Endothelial cell of umbilical vein (primary cell): ENCODE measurements at regions not wholly inside any gene's neighbourhood (a gene's known extent, or its start where the extent isn't known, plus 50 kb on each side); places are given as distances from the start of the nearest gene placed in this dataset.

Experiments
- BruUV-seq: library from RNA; stranded (reverse); fragments of 400-500 nt; replicated peaks from 2 replicates; lab custom pipeline; 2021; lab: Mats Ljungman, UMichigan
- CTCF ChIA-PET: fragments of 300-600, 350-600 bp; sonication (Branson Sonifier 250); formaldehyde crosslinking; loops from one replicate; lab custom pipeline; 2021; ENCODE audit warnings: antibody characterized with exemption, inconsistent platforms; lab: Charles Lee
- POLR2A ChIA-PET: fragments of 300-600, 350-600 bp; sonication (Branson Sonifier 250); formaldehyde crosslinking; loops from one replicate; lab custom pipeline; 2021; ENCODE audit warnings: antibody characterized with exemption, inconsistent platforms; lab: Charles Lee
- DNase-seq: peaks from one replicate; pipeline ENCODE4 v3.0.0-alpha.2; 2011; ENCODE audit warnings: low read depth, low spot score
- FAIRE-seq: peaks from 2 replicates; lab custom pipeline; 2011; peaks lifted over from hg19 to GRCh38; lab: Jason Lieb, UNC
- H2AFZ ChIP-seq: 2 replicates; pipeline ENCODE4 v1.6.0; 2012; ENCODE audit warnings: low read depth, low read length, control low read depth, inconsistent platforms
- H3K27ac ChIP-seq: 2 replicates; pipeline ENCODE4 v1.5.1; 2011; ENCODE audit warnings: low read depth, mild to moderate bottlenecking, control low read depth, low read length, moderate library complexity; ENCODE audit not compliant: insufficient read depth
- H3K27me3 ChIP-seq, 2 experiments: 2 replicates each; pipeline versions ENCODE4 v1.6.0 to v1.6.1; 2011; ENCODE audit warnings: low read length in 2 of 2, mixed read lengths in 1 of 2; ENCODE audit not compliant: control insufficient read depth in 2 of 2, insufficient read depth in 2 of 2
- H3K36me3 ChIP-seq, 2 experiments: 2 replicates in 1 of 2; 3 replicates in 1 of 2; pipeline ENCODE4 v1.5.1; 2011; ENCODE audit warnings: low read length in 2 of 2, mild to moderate bottlenecking in 1 of 2, moderate library complexity in 1 of 2; ENCODE audit not compliant: control insufficient read depth in 2 of 2, insufficient read depth in 2 of 2; ENCODE audit errors: extremely low read depth in 1 of 2
- H3K4me1 ChIP-seq: 3 replicates; pipeline ENCODE4 v1.5.1; 2011; ENCODE audit warnings: mild to moderate bottlenecking, low read length; ENCODE audit not compliant: control insufficient read depth, insufficient read depth; ENCODE audit errors: extremely low read depth
- H3K4me2 ChIP-seq: 2 replicates; pipeline ENCODE4 v1.6.1; 2011; ENCODE audit warnings: low read length, control low read depth, mixed read lengths; ENCODE audit not compliant: insufficient read depth
- H3K4me3 ChIP-seq, 3 experiments: fragments of 200-600 bp in 1 of 3; sonication (generic), shearing (Covaris generic) in 1 of 3; replicated peaks in 1 of 3; 2 replicates each; pipeline ENCODE4 v1.5.1; 2011 to 2016; ENCODE audit warnings: control low read depth in 3 of 3, low read length in 3 of 3, mild to moderate bottlenecking in 2 of 3, inconsistent platforms in 1 of 3, low read depth in 1 of 3, moderate library complexity in 1 of 3; ENCODE audit not compliant: insufficient read depth in 1 of 3
- H3K79me2 ChIP-seq: 2 replicates; pipeline ENCODE4 v1.6.0; 2012; ENCODE audit warnings: low read length, inconsistent platforms; ENCODE audit not compliant: control insufficient read depth, insufficient read depth
- H3K9ac ChIP-seq: replicated peaks from 2 replicates; pipeline ENCODE3; 2011; ENCODE audit warnings: low read length, control low read depth; ENCODE audit not compliant: insufficient read depth; ENCODE audit errors: extremely low read depth
- H3K9me1 ChIP-seq: replicated peaks from 3 replicates; pipeline ENCODE4 v1.6.0; 2011; ENCODE audit warnings: mild to moderate bottlenecking, low read length; ENCODE audit not compliant: control insufficient read depth, insufficient read depth; ENCODE audit errors: extremely low read depth
- H3K9me3 ChIP-seq: replicated peaks from 2 replicates; pipeline ENCODE4 v1.5.1; 2012; ENCODE audit warnings: low read length, inconsistent platforms; ENCODE audit not compliant: control insufficient read depth, insufficient read depth
- H4K20me1 ChIP-seq: replicated peaks from 2 replicates; pipeline ENCODE3; 2011; ENCODE audit warnings: mild to moderate bottlenecking, low read length; ENCODE audit not compliant: control insufficient read depth, insufficient read depth; ENCODE audit errors: extremely low read depth
- EZH2 ChIP-seq: IDR thresholded peaks from 2 replicates; pipeline ENCODE4 v1.6.1; 2012; ENCODE audit warnings: borderline replicate concordance, low read depth, mild to moderate bottlenecking, moderate library complexity, low read length, inconsistent platforms; ENCODE audit not compliant: severe bottlenecking
- FOS ChIP-seq: IDR thresholded peaks from 2 replicates; pipeline ENCODE4 v1.6.1; 2011; ENCODE audit warnings: mild to moderate bottlenecking, low read length, moderate library complexity, borderline replicate concordance; ENCODE audit not compliant: insufficient read depth
- GATA2 ChIP-seq: IDR thresholded peaks from 2 replicates; pipeline ENCODE4 v1.7.0; 2011; ENCODE audit warnings: low read depth, mild to moderate bottlenecking, moderate library complexity, mixed read lengths, low read length; ENCODE audit not compliant: insufficient read length, insufficient read depth
- JUN ChIP-seq: IDR thresholded peaks from 2 replicates; pipeline ENCODE4 v1.6.1; 2011; ENCODE audit warnings: borderline replicate concordance, low read depth; ENCODE audit not compliant: insufficient read length, insufficient read depth
- MYC ChIP-seq: IDR thresholded peaks from one replicate; pipeline ENCODE4 v1.6.1; 2011; ENCODE audit warnings: mild to moderate bottlenecking, low read depth, low read length
- POLR2A ChIP-seq: IDR thresholded peaks from 2 replicates; pipeline ENCODE4 v1.6.1; 2012; ENCODE audit warnings: low read depth, mild to moderate bottlenecking, control low read depth, low read length
- POLR2AphosphoS5 ChIP-seq: IDR thresholded peaks from 2 replicates; pipeline ENCODE4 v1.6.1; 2012; ENCODE audit warnings: low read depth, mild to moderate bottlenecking, control low read depth, low read length, moderate library complexity; ENCODE audit not compliant: insufficient read depth
- dilution Hi-C: fragments of 300-500 bp; cut with MboI; formaldehyde crosslinking; loops from one replicate; pipeline ENCODE4 v1.15.0; 2019; ENCODE audit warnings: low sequenced_read_pairs; ENCODE audit not compliant: extremely low pct_ligation_motif_present
- intact Hi-C: fragments of 100-400 bp; cut with micrococcal nuclease; formaldehyde crosslinking; loops from one replicate; pipeline ENCODE4 v1.10.0; 2022
- TF ChIP-seq, protein P1 (sequence below): IDR thresholded peaks from 2 replicates; pipeline ENCODE4 v1.6.1; 2011; ENCODE audit not compliant: insufficient read depth, insufficient read length
- TF ChIP-seq, protein P2 (sequence below), 2 donors: IDR thresholded peaks; 1 replicate in 1 of 2; 2 replicates in 1 of 2; pipeline ENCODE4 v1.5.1; 2011; ENCODE audit warnings: low read length in 2 of 2, mild to moderate bottlenecking in 2 of 2, moderate library complexity in 2 of 2, control low read depth in 1 of 2, inconsistent platforms in 1 of 2, low read depth in 1 of 2; ENCODE audit not compliant: insufficient read depth in 1 of 2; ENCODE audit errors: extremely low read depth in 1 of 2

DNA sequence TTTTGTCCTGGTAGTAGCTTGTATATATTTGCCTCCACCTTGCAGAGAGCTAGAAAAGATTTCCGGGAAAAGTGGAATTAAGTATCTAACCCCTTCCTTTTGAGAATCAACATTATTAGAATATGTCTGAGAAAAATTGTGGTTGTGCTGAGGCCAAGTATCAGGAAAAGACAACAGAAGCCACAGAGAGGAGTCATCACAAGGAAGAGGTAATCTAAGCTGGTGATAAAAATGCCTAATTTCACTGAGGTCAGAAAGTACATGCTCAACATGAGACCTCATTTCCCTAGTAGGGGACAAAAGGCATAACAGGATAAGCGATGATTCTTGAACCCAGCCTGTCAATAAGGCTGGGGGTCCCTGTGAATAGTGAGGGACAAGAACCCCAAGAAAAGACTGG lies 97.0 kb upstream of the PDE1C start:
- CTCF ChIA-PET: interaction anchor here (1.1 to 4.9 kb wide), 7 partner anchors 10 to 422 kb away, joined by 3 to 113 read pairs (median 4); no protein-coding TSS in a partner anchor
- no TSS peak for BruUV-seq
- intact Hi-C loops: no loop called here

More for the DNA sequence above, 97.0 kb upstream of the PDE1C start:
- Histone ChIP-seq H3K4me3 (no peak overlapping the region), H3K9me3 (no peaks in the 10 kb centered on the region), H3K36me3 (no peaks in the 10 kb centered on the region), H2AFZ (no peak overlapping the region), H3K4me2 (no peak overlapping the region), H4K20me1 (no peaks in the 10 kb centered on the region), H3K9ac (no peak overlapping the region), H3K27ac (no peak overlapping the region), H3K4me1 (peaks cover 14% of the 10 kb centered on the region), H3K79me2 (no peaks in the 10 kb centered on the region), H3K27me3 (no peaks in the 10 kb centered on the region), H3K9me1 (no peaks in the 10 kb centered on the region)
- FAIRE-seq (no peak), DNase-seq (no peak)
- TF ChIP-seq, protein P1, sequence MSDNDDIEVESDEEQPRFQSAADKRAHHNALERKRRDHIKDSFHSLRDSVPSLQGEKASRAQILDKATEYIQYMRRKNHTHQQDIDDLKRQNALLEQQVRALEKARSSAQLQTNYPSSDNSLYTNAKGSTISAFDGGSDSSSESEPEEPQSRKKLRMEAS: no peak
- TF ChIP-seq FOS (no peak), POLR2A (no peak), EZH2 (no peak), MYC (no peak), POLR2AphosphoS5 (no peak), JUN (no peak), GATA2 (no peak)
- TF ChIP-seq, protein P2, sequence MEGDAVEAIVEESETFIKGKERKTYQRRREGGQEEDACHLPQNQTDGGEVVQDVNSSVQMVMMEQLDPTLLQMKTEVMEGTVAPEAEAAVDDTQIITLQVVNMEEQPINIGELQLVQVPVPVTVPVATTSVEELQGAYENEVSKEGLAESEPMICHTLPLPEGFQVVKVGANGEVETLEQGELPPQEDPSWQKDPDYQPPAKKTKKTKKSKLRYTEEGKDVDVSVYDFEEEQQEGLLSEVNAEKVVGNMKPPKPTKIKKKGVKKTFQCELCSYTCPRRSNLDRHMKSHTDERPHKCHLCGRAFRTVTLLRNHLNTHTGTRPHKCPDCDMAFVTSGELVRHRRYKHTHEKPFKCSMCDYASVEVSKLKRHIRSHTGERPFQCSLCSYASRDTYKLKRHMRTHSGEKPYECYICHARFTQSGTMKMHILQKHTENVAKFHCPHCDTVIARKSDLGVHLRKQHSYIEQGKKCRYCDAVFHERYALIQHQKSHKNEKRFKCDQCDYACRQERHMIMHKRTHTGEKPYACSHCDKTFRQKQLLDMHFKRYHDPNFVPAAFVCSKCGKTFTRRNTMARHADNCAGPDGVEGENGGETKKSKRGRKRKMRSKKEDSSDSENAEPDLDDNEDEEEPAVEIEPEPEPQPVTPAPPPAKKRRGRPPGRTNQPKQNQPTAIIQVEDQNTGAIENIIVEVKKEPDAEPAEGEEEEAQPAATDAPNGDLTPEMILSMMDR (IDR thresholded peaks at IDR 0.05; ENCODE audit: extremely low read depth in 1 of 2, insufficient read depth in 1 of 2, low read depth in 1 of 2, low read length in 2 of 2): no peak
- POLR2A ChIA-PET: no interaction called here
- dilution Hi-C loops: no loop called here
